ENCODE measurements at regions not wholly inside any gene's neighbourhood (a gene's known extent, or its start where the extent isn't known, plus 50 kb on each side); places are given as distances from the start of the nearest gene placed in this dataset.

GRCh38 chr1:87191646-87192045 is 137.0 kb upstream of the LMO4 start:
- TF ChIP-seq PHF8 (conservative IDR thresholded peaks at IDR 0.05; ENCODE audit: low read depth, low read length) (no peak), EZH2 (IDR thresholded peaks at IDR 0.05; ENCODE audit: low read depth, low read length, severe bottlenecking) (no peak), JUND (IDR thresholded peaks at IDR 0.05; ENCODE audit: low read length) (no peak), CTCF (IDR thresholded peaks at IDR 0.05; ENCODE audit: control extremely low read depth in 1 of 3, insufficient read depth in 1 of 3, low read depth in 1 of 3, low read length in 3 of 3) (no peak), SIN3A (conservative IDR thresholded peaks at IDR 0.05 in 1 of 2, IDR thresholded peaks at IDR 0.05 in 1 of 2; ENCODE audit: low read depth in 1 of 2, low read length in 2 of 2) (no peak), POLR2AphosphoS5 (IDR thresholded peaks at IDR 0.05; ENCODE audit: low read depth, low read length) (no peak), MAX (IDR thresholded peaks at IDR 0.05) (no peak), SRF (IDR thresholded peaks at IDR 0.05; ENCODE audit: low read depth, low read length) (no peak), CHD7 (IDR thresholded peaks at IDR 0.05; ENCODE audit: insufficient replicate concordance, low read length) (no peak), POLR2A (IDR thresholded peaks at IDR 0.05; ENCODE audit: control extremely low read depth in 1 of 2, low read depth in 2 of 2, low read length in 2 of 2) (no peak), RXRA (IDR thresholded peaks at IDR 0.05; ENCODE audit: insufficient read depth, low read depth, low read length) (no peak), RFX5 (IDR thresholded peaks at IDR 0.05; ENCODE audit: borderline replicate concordance, low read depth, low read length) (no peak), MAFK (IDR thresholded peaks at IDR 0.05; ENCODE audit: low read depth, low read length) (no peak), ATF2 (IDR thresholded peaks at IDR 0.05; ENCODE audit: low read length) (no peak)
